22Rv1 (cell line): ENCODE measurements at regions not wholly inside any gene's neighbourhood (a gene's known extent, or its start where the extent isn't known, plus 50 kb on each side); places are given as distances from the start of the nearest gene placed in this dataset.

Source experiments
- CTCF ChIP-seq: fragments of 450-650 bp; IDR thresholded peaks from 2 replicates; pipeline ENCODE4 v1.5.1; 2017; ENCODE audit warnings: mild to moderate bottlenecking
- ZFX ChIP-seq: fragments of 450-650 bp; IDR thresholded peaks from 2 replicates; pipeline ENCODE4 v1.6.1; 2017; ENCODE audit warnings: antibody characterized with exemption, borderline replicate concordance

GRCh38 chr3:99286266-99286845 lies 352.0 kb upstream of the COL8A1 start:
- TF ChIP-seq CTCF, result no peak
- no peak for TF ChIP-seq ZFX
